C4-2B (cell line): ENCODE measurements at regions not wholly inside any gene's neighbourhood (a gene's known extent, or its start where the extent isn't known, plus 50 kb on each side); places are given as distances from the start of the nearest gene placed in this dataset.

Experiments used
- CTCF ChIP-seq: fragments of 450-650 bp; conservative IDR thresholded peaks from 2 replicates; pipeline ENCODE4 v1.5.1; 2017; ENCODE audit warnings: mild to moderate bottlenecking
- ZFX ChIP-seq: fragments of 450-650 bp; IDR thresholded peaks from 2 replicates; pipeline ENCODE4 v1.6.1; 2017

GRCh38 chr5:43785198-43785597 is 182.2 kb downstream of the NNT start:
- no peak for TF ChIP-seq CTCF
- no peak for TF ChIP-seq ZFX
